NOMO-1 treated with DMSO at 0.1 percent for 48 hours (cell line): ENCODE measurements at regions not wholly inside any gene's neighbourhood (a gene's known extent, or its start where the extent isn't known, plus 50 kb on each side); places are given as distances from the start of the nearest gene placed in this dataset.
"Not testable (repeated sequence)": the region's sequence is repeated elsewhere in the genome, so short reads cannot be mapped to it uniquely, and the experiment has no call there.

Experiments used
- DNase-seq: peaks from one replicate; lab custom pipeline; 2025; ENCODE audit not compliant: unreplicated experiment; lab: John Stamatoyannopoulos, UW

GRCh38 chr4:147151763-147152162 is 206.1 kb upstream of the TTC29 start:
- DNase-seq = no peak

DNA sequence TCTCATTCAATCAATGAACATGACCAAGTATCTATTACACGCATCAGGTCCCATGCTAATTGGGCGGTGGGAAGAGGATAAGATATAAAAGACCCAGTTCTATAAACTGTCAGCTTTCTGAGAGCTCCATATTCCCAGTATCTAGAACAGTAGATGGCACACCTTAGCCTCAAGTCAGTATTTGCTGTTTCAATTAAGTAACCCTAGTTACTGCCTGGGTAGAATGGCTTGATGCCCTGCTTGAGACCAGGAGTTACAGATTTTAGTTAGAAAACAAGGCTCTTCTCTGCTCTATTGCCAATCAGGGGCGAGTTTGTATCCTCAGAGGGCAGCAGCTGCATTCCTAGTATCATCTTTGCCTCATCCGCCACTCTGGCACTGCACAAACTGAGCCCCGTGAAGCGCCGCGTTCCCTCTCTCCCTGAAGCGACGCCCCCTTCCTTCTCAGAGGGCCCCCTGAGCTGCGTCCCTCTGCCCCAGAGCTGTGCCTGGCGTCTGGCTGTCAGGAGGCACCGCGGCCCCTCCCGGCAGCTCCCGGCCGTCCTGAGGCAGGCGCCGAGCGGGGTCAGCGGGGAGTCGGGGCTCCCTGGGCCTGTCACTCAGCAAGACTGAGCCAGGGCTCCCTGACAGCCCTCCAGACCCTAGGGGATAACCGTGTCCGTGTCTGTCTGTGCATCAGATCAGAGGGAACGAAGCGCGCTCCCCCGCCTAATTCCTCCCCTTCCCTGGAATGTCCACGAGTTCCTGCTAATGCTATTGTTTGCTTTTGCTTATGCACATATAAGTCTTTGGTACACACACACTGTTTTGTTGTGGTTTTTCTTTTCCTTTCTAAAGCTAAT is 212.4 kb upstream of the TTC29 start:
- no peak for DNase-seq

GRCh38 chr4:147160908-147161513 is 215.3 kb upstream of the TTC29 start:
- peak; percentile 36 for DNase-seq

GRCh38 chr4:147163311-147163710 is 217.6 kb upstream of the TTC29 start:
- no peak for DNase-seq

- DNase-seq = not testable (repeated sequence)
These were observed 222.5 kb upstream of the TTC29 start for GRCh38 chr4:147168200-147168599.

- no peak for DNase-seq
These were observed 227.7 kb upstream of the TTC29 start for GRCh38 chr4:147173322-147173721.

DNA sequence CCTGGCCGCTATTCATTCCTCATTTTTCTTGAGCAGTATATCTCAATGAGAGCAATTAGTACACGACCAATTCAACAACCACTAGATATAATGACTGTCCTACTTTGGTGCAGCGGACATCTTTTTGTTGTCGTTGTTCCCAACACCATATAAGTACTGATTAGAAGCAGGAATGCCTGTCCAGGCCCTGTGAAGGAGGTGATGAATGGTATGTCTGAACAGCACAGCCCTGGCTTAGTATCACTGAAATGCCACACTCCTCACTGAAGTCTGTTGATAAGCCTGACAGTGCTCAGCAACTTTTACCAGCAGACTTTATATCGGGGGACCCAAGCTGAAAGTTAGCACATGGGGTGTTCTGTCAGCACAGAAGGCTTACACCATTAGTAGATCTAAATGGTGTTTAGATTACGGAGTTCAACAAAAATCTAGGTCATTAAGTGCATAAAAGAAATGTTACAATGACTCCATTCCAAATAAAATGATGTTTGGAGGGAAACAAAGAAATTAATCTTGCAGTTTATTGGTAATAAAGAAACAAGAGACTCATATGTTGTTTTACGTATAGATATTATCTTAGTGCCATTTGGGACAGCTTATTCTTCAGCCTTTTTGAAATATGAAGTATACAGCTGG is 228.3 kb upstream of the TTC29 start:
- DNase-seq = no peak

GRCh38 chr4:147174591-147174990 is 228.9 kb upstream of the TTC29 start:
- DNase-seq = no peak

DNA sequence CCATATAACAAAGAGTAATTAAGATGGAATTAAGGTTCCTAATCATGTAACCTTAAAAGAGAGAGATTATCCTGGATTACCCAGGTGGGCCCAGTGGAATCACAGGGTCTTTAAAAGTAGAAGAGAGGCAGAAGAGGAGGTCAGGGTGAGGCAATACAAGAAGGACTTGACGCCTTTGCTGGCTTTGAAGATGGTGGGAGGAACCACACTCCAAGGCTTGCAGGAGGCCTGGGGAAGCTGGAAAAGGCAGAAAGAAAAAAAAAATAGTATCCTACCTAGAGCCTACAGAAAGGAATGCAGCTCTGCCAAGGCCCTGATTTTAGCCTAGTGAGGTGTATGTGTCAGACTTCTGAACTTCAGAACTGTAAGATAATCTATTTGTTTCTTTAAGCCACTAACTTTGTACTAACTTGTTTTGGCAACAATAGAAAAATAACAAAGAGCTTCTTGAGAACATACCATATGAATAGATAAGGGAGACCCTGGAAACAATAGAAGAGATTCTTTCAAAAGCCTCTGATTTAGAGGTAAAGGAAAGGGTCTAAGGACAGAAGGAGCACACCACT is 229.9 kb upstream of the TTC29 start:
- no peak for DNase-seq

DNA sequence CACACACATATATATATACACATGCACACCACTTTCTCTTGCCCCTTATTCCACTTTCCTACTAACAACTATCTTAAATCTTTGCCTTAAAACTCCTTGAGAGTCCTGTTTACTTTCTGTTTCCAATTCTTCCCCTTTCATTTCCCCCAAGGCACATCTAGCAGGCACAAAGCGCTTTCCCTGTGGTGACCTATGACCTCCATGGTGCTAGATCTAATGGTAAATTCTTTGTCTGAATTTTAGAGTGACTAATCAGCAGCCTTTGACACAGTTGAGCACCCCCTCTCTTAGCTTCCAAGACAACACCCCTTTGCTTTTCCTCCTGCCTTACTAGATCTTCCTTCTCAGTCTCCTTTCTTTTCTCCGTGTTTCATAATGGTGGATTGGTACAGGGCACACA is 236.4 kb upstream of the TTC29 start:
- no peak for DNase-seq

GRCh38 chr4:147192679-147193078 is 247.0 kb upstream of the TTC29 start:
- no peak for DNase-seq

DNA sequence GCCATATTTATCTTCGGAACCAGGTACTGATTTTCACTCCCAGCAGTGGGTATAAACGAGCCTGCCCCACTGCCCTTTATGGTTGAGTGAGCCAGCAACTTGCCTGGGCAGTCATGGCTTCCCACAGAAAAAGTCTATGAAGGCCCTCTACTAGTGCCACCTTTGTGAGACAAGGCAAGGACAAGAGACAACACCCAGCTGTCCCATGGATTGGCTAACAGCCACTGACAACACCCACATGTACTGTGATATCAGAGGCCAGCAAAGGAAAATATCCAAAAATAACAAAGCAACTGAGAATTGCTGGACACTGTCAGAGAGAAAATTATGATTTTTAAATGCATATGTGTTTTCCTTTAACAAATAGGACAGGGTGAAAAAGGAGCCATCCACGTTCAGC is 248.4 kb upstream of the TTC29 start:
- no peak for DNase-seq

- no peak for DNase-seq
These were observed 248.9 kb upstream of the TTC29 start for GRCh38 chr4:147194604-147195003.

- DNase-seq = no peak
These were observed 249.7 kb upstream of the TTC29 start for GRCh38 chr4:147195386-147195785.

GRCh38 chr4:147198411-147199051 is 252.9 kb upstream of the TTC29 start:
- no peak for DNase-seq

DNA sequence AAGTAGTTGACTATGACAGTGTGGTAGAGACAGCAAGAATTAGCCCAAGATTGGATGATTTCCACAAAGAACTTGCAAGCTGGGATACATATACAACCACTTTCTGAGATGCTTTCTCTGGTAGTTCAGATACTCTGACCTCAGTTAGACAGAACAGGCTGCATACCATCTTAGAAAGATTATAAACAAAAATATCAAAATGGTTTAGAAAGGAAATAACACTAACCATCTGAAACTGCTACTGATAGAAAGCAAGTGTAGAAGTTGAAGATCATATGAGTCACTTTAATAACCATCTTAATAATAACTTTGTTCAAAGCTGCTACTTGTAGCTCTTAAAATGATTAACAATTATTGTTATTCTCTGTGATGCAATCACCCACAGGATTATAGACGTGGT is 255.4 kb upstream of the TTC29 start:
- no peak for DNase-seq

GRCh38 chr4:147206807-147207206 is 261.1 kb upstream of the TTC29 start:
- DNase-seq = no peak

DNA sequence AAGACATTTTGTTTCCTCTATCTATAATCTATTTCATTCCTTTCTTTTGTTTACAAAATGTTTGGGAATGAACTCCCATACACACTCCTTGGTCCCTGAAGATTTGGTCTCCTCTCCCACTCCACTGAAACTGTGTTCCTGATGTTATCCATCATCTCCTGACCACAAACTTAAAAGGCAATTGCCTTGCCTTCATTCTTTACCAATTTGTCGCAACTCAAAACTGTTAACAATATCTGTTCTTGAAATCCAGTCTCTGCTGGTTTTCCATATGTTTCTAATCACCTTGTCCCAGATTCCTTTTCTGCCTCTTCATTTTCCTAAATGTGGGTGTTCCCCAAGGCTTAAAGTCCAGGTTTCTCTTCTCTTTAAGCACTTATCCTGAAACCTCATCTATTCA is 262.2 kb upstream of the TTC29 start:
- no peak for DNase-seq

DNA sequence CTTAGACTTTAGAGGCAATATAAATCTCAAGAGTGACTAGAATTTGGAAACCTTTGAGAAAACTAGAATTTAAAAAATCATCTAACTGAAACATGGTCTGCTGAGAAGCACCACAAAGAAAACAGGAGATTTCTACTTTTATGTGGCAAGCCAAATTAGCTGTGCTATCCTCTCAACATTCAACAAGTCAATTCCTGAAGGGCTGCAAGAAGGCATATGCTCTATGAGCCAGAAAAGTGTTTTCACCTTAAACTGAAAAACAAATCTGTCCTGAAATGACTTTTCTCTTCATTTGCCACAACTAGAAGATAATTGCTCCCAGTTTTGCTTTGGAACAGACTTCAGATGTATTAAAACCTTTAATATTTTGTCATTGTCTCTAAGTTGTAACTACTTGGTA is 263.2 kb upstream of the EDNRA start:
- no peak for DNase-seq

GRCh38 chr4:147219145-147219544 is 261.8 kb upstream of the EDNRA start:
- DNase-seq = no peak

- DNase-seq = peak; percentile 32
These were observed 260.1 kb upstream of the EDNRA start for GRCh38 chr4:147220833-147221232.
